ENCODE measurements at regions not wholly inside any gene's neighbourhood (a gene's known extent, or its start where the extent isn't known, plus 50 kb on each side); places are given as distances from the start of the nearest gene placed in this dataset.

GRCh38 chr12:4064008-4064407 lies 190.8 kb upstream of the PARP11 start:
- TF ChIP-seq POLR2A (IDR thresholded peaks at IDR 0.05; ENCODE audit: low read depth, low read length) (no peak), MXI1 (IDR thresholded peaks at IDR 0.05; ENCODE audit: borderline replicate concordance, low read depth, low read length) (no peak), CTCF (conservative IDR thresholded peaks at IDR 0.05; ENCODE audit: low read depth, low read length) (no peak), FOS (IDR thresholded peaks at IDR 0.05; ENCODE audit: low read depth, low read length) (no peak), ELK1 (IDR thresholded peaks at IDR 0.05; ENCODE audit: borderline replicate concordance, low read depth, low read length) (no peak), CHD1 (IDR thresholded peaks at IDR 0.05; ENCODE audit: low read depth, low read length) (no peak), RCOR1 (IDR thresholded peaks at IDR 0.05; ENCODE audit: insufficient replicate concordance, low read length) (no peak), CEBPB (IDR thresholded peaks at IDR 0.05; ENCODE audit: low read depth, low read length) (no peak), RAD21 (IDR thresholded peaks at IDR 0.05; ENCODE audit: low read length) (no peak), RFX5 (IDR thresholded peaks at IDR 0.05; ENCODE audit: low read depth, low read length) (no peak), MAFK (IDR thresholded peaks at IDR 0.05; ENCODE audit: low read depth, low read length) (no peak), MAZ (IDR thresholded peaks at IDR 0.05; ENCODE audit: borderline replicate concordance, low read depth, low read length) (no peak), SMC3 (IDR thresholded peaks at IDR 0.05; ENCODE audit: low read depth, low read length) (no peak)
- TF ChIP-seq, protein P1, sequence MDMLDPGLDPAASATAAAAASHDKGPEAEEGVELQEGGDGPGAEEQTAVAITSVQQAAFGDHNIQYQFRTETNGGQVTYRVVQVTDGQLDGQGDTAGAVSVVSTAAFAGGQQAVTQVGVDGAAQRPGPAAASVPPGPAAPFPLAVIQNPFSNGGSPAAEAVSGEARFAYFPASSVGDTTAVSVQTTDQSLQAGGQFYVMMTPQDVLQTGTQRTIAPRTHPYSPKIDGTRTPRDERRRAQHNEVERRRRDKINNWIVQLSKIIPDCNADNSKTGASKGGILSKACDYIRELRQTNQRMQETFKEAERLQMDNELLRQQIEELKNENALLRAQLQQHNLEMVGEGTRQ (IDR thresholded peaks at IDR 0.05; ENCODE audit: low read depth, low read length) = no peak

Data from IMR-90 (cell line).